ENCODE measurements at regions not wholly inside any gene's neighbourhood (a gene's known extent, or its start where the extent isn't known, plus 50 kb on each side); places are given as distances from the start of the nearest gene placed in this dataset.

- no peaks in the 10 kb centered on the region for H3K9me3 Mint-ChIP-seq (ENCODE audit: low read depth, unreplicated experiment)
- BruUV-seq (replicated peaks) = no TSS peak
- H3K36me3 Mint-ChIP-seq (ENCODE audit: insufficient read depth, unreplicated experiment) = no peaks in the 10 kb centered on the region
- no peaks in the 10 kb centered on the region for H3K4me1 Mint-ChIP-seq (ENCODE audit: low read depth, unreplicated experiment)
- no peak for DNase-seq
- H3K27ac Mint-ChIP-seq (ENCODE audit: unreplicated experiment) = no peak overlapping the region
- H3K4me3 Mint-ChIP-seq (ENCODE audit: low read depth, unreplicated experiment) = no peak overlapping the region
- H3K27me3 Mint-ChIP-seq (ENCODE audit: unreplicated experiment) = no peaks in the 10 kb centered on the region
- intact Hi-C loops (cut with micrococcal nuclease; ENCODE audit: unreplicated experiment) = no loop called here
- CTCF ChIA-PET = interaction anchor here (0.6 kb wide), 1 partner anchor 198 kb away, joined by 3 read pairs; no protein-coding TSS in a partner anchor
- TF ChIP-seq, protein P1, sequence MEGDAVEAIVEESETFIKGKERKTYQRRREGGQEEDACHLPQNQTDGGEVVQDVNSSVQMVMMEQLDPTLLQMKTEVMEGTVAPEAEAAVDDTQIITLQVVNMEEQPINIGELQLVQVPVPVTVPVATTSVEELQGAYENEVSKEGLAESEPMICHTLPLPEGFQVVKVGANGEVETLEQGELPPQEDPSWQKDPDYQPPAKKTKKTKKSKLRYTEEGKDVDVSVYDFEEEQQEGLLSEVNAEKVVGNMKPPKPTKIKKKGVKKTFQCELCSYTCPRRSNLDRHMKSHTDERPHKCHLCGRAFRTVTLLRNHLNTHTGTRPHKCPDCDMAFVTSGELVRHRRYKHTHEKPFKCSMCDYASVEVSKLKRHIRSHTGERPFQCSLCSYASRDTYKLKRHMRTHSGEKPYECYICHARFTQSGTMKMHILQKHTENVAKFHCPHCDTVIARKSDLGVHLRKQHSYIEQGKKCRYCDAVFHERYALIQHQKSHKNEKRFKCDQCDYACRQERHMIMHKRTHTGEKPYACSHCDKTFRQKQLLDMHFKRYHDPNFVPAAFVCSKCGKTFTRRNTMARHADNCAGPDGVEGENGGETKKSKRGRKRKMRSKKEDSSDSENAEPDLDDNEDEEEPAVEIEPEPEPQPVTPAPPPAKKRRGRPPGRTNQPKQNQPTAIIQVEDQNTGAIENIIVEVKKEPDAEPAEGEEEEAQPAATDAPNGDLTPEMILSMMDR (IDR thresholded peaks at IDR 0.05; ENCODE audit: unreplicated experiment) = no peak
These were observed 90.2 kb upstream of the DCLK2 start for GRCh38 chr4:149988087-149988410.

DNA sequence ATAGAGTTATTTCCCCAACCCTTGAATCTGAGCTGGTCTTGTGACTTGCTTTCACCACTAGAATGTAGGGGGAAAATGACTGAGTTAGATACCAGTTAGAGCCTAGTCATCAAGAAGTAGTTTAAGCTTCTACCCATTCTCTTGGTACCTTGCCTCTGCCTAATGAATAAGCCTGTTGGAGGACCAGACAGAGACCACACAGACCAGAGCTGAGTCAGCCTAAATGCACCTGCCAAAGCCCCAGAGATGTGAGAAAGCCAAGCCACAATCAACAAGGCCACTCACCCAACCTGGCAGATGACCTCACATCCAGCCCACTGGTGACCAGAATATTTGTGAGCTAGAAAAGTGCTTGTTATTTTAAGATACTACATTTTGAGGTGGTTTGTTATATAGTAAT is 85.2 kb upstream of the DCLK2 start:
- no peak overlapping the region for H3K4me3 Mint-ChIP-seq (ENCODE audit: low read depth, unreplicated experiment)
- H3K4me1 Mint-ChIP-seq (ENCODE audit: low read depth, unreplicated experiment) = peaks cover 11% of the 10 kb centered on the region
- TF ChIP-seq, protein P1 (IDR thresholded peaks at IDR 0.05; ENCODE audit: unreplicated experiment) = no peak
- CTCF ChIA-PET = no interaction called here
- intact Hi-C loops (cut with micrococcal nuclease; ENCODE audit: unreplicated experiment) = no loop called here
- DNase-seq = no peak
- no TSS peak for BruUV-seq (replicated peaks)
- H3K36me3 Mint-ChIP-seq (ENCODE audit: insufficient read depth, unreplicated experiment) = no peaks in the 10 kb centered on the region
- no peaks in the 10 kb centered on the region for H3K27me3 Mint-ChIP-seq (ENCODE audit: unreplicated experiment)
- no peak overlapping the region for H3K27ac Mint-ChIP-seq (ENCODE audit: unreplicated experiment)
- no peaks in the 10 kb centered on the region for H3K9me3 Mint-ChIP-seq (ENCODE audit: low read depth, unreplicated experiment)

GRCh38 chr4:149995134-149995756 is 83.0 kb upstream of the DCLK2 start:
- H3K4me3 Mint-ChIP-seq (ENCODE audit: low read depth, unreplicated experiment) = no peak overlapping the region
- CTCF ChIA-PET = no interaction called here
- peaks cover 15% of the 10 kb centered on the region for H3K4me1 Mint-ChIP-seq (ENCODE audit: low read depth, unreplicated experiment)
- no peak overlapping the region for H3K27ac Mint-ChIP-seq (ENCODE audit: unreplicated experiment)
- no peaks in the 10 kb centered on the region for H3K27me3 Mint-ChIP-seq (ENCODE audit: unreplicated experiment)
- no peak for DNase-seq
- H3K36me3 Mint-ChIP-seq (ENCODE audit: insufficient read depth, unreplicated experiment) = no peaks in the 10 kb centered on the region
- intact Hi-C loops (cut with micrococcal nuclease; ENCODE audit: unreplicated experiment) = no loop called here
- TF ChIP-seq, protein P1 (IDR thresholded peaks at IDR 0.05; ENCODE audit: unreplicated experiment) = no peak
- BruUV-seq (replicated peaks) = no TSS peak
- no peaks in the 10 kb centered on the region for H3K9me3 Mint-ChIP-seq (ENCODE audit: low read depth, unreplicated experiment)

- peaks cover 15% of the 10 kb centered on the region for H3K4me1 Mint-ChIP-seq (ENCODE audit: low read depth, unreplicated experiment)
- H3K27me3 Mint-ChIP-seq (ENCODE audit: unreplicated experiment) = no peaks in the 10 kb centered on the region
- TF ChIP-seq, protein P1 (IDR thresholded peaks at IDR 0.05; ENCODE audit: unreplicated experiment) = no peak
- peak; percentile 10 for DNase-seq
- no peaks in the 10 kb centered on the region for H3K9me3 Mint-ChIP-seq (ENCODE audit: low read depth, unreplicated experiment)
- H3K4me3 Mint-ChIP-seq (ENCODE audit: low read depth, unreplicated experiment) = no peak overlapping the region
- no peaks in the 10 kb centered on the region for H3K36me3 Mint-ChIP-seq (ENCODE audit: insufficient read depth, unreplicated experiment)
- intact Hi-C loops (cut with micrococcal nuclease; ENCODE audit: unreplicated experiment) = loop anchor here (2.0 kb wide), 1 partner anchor 211 kb away; no protein-coding TSS in a partner anchor
- no TSS peak for BruUV-seq (replicated peaks)
- CTCF ChIA-PET = interaction anchor here (0.6 to 1.4 kb wide), 2 partner anchors 211 to 245 kb away, joined by 3 to 4 read pairs; no protein-coding TSS in a partner anchor
- H3K27ac Mint-ChIP-seq (ENCODE audit: unreplicated experiment) = peak overlapping the region; percentile 35
These were observed 80.3 kb upstream of the DCLK2 start for GRCh38 chr4:149997881-149998421.

Data from Calu3 (cell line).